Progenitor cell of endocrine pancreas (in vitro differentiated cells): ENCODE measurements at regions not wholly inside any gene's neighbourhood (a gene's known extent, or its start where the extent isn't known, plus 50 kb on each side); places are given as distances from the start of the nearest gene placed in this dataset.
A peak's percentile ranks its signal among the peaks of the same experiment; 100 is the strongest.
"Not testable (repeated sequence)": the region's sequence is repeated elsewhere in the genome, so short reads cannot be mapped to it uniquely, and the experiment has no call there.

Source experiments
- DNase-seq: peaks from one replicate; pipeline ENCODE4 v3.0.0; 2021; ENCODE audit warnings: low spot score; ENCODE audit not compliant: unreplicated experiment
- H3K27ac Mint-ChIP-seq: 2 replicates; pipeline ENCODE4 v1.8.0; 2021; ENCODE audit warnings: mild to moderate bottlenecking, moderate library complexity, mixed read lengths
- H3K27me3 Mint-ChIP-seq: 2 replicates; pipeline ENCODE4 v1.8.0; 2021; ENCODE audit warnings: mixed read lengths
- H3K36me3 Mint-ChIP-seq: 2 replicates; pipeline ENCODE4 v1.8.0; 2022; ENCODE audit warnings: mixed read lengths; ENCODE audit not compliant: insufficient read depth
- H3K4me1 Mint-ChIP-seq: 2 replicates; pipeline ENCODE4 v1.8.0; 2021; ENCODE audit warnings: low read depth, mixed read lengths
- H3K4me3 Mint-ChIP-seq: 2 replicates; pipeline ENCODE4 v1.8.0; 2021; ENCODE audit warnings: low read depth, mild to moderate bottlenecking, moderate library complexity, mixed read lengths
- H3K9me3 Mint-ChIP-seq: 2 replicates; pipeline ENCODE4 v1.8.0; 2021; ENCODE audit warnings: low read depth, mixed read lengths
- TF ChIP-seq, protein P1 (sequence below): fragments of 200-600 bp; sonication (generic); IDR thresholded peaks from one replicate; pipeline ENCODE4 v1.5.0; 2021; ENCODE audit warnings: antibody characterized with exemption, mild to moderate bottlenecking; ENCODE audit not compliant: unreplicated experiment

GRCh38 chr1:110266834-110267233 lies 56.7 kb downstream of the KCNC4 start:
- peak overlapping the region; percentile 3 for H3K27ac Mint-ChIP-seq
- H3K9me3 Mint-ChIP-seq = peaks cover under 1% of the 10 kb centered on the region
- no peak for DNase-seq
- TF ChIP-seq, protein P1, sequence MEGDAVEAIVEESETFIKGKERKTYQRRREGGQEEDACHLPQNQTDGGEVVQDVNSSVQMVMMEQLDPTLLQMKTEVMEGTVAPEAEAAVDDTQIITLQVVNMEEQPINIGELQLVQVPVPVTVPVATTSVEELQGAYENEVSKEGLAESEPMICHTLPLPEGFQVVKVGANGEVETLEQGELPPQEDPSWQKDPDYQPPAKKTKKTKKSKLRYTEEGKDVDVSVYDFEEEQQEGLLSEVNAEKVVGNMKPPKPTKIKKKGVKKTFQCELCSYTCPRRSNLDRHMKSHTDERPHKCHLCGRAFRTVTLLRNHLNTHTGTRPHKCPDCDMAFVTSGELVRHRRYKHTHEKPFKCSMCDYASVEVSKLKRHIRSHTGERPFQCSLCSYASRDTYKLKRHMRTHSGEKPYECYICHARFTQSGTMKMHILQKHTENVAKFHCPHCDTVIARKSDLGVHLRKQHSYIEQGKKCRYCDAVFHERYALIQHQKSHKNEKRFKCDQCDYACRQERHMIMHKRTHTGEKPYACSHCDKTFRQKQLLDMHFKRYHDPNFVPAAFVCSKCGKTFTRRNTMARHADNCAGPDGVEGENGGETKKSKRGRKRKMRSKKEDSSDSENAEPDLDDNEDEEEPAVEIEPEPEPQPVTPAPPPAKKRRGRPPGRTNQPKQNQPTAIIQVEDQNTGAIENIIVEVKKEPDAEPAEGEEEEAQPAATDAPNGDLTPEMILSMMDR = no peak
- H3K36me3 Mint-ChIP-seq = no peaks in the 10 kb centered on the region
- peaks cover 10% of the 10 kb centered on the region for H3K27me3 Mint-ChIP-seq
- peaks cover 19% of the 10 kb centered on the region for H3K4me1 Mint-ChIP-seq
- H3K4me3 Mint-ChIP-seq = no peak overlapping the region

DNA sequence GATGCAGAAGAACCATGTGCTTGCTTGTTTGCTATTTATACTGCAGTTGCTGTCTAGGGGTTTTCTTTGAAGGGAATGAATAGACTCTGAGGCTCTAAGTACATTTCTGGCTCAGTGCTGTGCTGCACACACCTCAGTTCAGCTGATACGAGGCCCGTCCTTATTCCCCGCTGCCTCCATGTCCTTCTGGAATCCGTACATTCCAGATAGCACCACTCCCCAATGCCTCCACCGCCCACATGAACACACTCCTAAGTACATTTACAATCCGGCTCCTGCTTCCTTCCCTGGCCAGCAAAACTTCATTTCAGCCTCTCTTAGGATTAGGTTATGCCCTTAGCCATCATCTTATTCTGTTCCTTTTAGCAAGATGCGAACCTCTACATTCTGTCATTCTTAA lies 57.1 kb downstream of the KCNC4 start:
- H3K4me3 Mint-ChIP-seq = no peak overlapping the region
- H3K9me3 Mint-ChIP-seq = peaks cover 3% of the 10 kb centered on the region
- no peak for DNase-seq
- TF ChIP-seq, protein P1 = no peak
- H3K36me3 Mint-ChIP-seq = no peaks in the 10 kb centered on the region
- H3K27me3 Mint-ChIP-seq = peaks cover 8% of the 10 kb centered on the region
- no peak overlapping the region for H3K27ac Mint-ChIP-seq
- peaks cover 20% of the 10 kb centered on the region for H3K4me1 Mint-ChIP-seq

DNA sequence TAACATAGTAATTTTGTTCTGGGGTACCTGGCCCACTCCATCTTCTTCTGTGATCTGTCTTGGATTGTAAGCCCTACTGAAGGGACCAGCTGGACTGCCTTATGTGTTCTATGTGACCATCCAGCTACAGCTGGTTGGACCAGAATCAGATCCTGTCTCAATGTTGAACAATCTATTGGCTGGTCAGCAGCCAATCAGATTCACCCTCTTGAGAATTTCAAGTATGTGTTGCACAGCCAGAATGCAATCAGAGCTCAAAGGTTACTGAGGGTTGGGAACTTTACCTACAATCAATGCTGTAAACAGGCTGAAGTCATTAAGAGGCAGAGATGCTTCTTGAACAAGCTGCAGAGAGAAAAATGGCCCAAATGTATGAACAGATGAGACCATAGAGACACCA lies 61.9 kb downstream of the KCNC4 start:
- TF ChIP-seq, protein P1 = no peak
- DNase-seq = no peak
- no peaks in the 10 kb centered on the region for H3K36me3 Mint-ChIP-seq
- peak overlapping the region; percentile 50 for H3K27ac Mint-ChIP-seq
- peaks cover 5% of the 10 kb centered on the region for H3K4me1 Mint-ChIP-seq
- peaks cover 10% of the 10 kb centered on the region for H3K9me3 Mint-ChIP-seq
- H3K4me3 Mint-ChIP-seq = no peak overlapping the region
- H3K27me3 Mint-ChIP-seq = peaks cover 3% of the 10 kb centered on the region

DNA sequence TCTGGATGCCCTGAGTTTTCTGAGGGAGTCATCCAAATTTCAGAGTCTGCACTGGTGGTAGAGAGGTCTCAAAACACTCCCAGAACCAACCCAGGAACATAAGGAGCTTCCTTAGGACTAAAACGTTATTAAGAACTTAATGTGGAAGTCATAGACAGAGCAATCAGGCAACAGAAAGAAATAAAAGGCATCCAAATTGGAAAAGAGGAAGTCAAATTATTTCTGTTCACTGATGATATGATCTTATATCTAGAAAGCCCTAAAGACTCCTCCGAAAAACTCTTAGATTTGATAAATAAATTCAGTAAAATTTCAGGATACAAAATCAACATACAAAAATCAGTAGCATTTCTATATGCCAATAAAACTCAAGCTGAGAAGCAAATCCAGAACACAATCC lies 63.7 kb downstream of the KCNC4 start:
- H3K36me3 Mint-ChIP-seq, H3K4me3 Mint-ChIP-seq, H3K27me3 Mint-ChIP-seq: not testable (repeated sequence)

GRCh38 chr1:110280126-110280525 lies 59.1 kb upstream of the RBM15 start:
- Mint-ChIP-seq H3K36me3 (no peaks in the 10 kb centered on the region), H3K9me3 (no peaks in the 10 kb centered on the region), H3K4me1 (no peaks in the 10 kb centered on the region), H3K27me3 (peaks cover 30% of the 10 kb centered on the region), H3K4me3 (no peak overlapping the region), H3K27ac (no peak overlapping the region)
- no peak for DNase-seq
- TF ChIP-seq, protein P1 = no peak

More for the DNA sequence above, 63.7 kb downstream of the KCNC4 start:
- DNase-seq, H3K27ac Mint-ChIP-seq, H3K4me1 Mint-ChIP-seq: not testable (repeated sequence)
- H3K9me3 Mint-ChIP-seq = peaks cover 10% of the 10 kb centered on the region

DNA sequence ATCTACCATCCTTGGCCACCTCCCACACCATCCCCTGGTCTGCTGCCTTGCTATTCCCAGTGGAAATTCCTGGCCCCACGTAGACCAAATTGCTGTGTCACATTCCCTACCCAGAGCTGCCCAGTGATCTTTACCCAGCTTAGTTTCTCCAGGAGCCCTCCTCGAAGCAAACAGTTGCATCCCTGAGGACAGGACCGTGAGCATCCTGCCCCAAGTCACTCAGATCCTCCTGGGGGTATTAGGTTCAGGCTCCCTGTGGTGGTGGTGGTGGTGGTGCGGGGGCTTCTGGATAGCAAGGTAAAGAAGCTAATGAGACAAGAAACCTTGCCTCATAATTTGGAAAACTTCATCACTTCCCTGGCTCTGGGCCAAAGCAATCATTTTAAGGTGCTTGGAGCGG lies 58.4 kb upstream of the RBM15 start:
- DNase-seq = no peak
- no peaks in the 10 kb centered on the region for H3K9me3 Mint-ChIP-seq
- no peaks in the 10 kb centered on the region for H3K36me3 Mint-ChIP-seq
- TF ChIP-seq, protein P1 = no peak
- no peak overlapping the region for H3K27ac Mint-ChIP-seq
- no peaks in the 10 kb centered on the region for H3K4me1 Mint-ChIP-seq
- peaks cover 30% of the 10 kb centered on the region for H3K27me3 Mint-ChIP-seq
- no peak overlapping the region for H3K4me3 Mint-ChIP-seq
